ENCODE measurements at regions not wholly inside any gene's neighbourhood (a gene's known extent, or its start where the extent isn't known, plus 50 kb on each side); places are given as distances from the start of the nearest gene placed in this dataset.

DNA sequence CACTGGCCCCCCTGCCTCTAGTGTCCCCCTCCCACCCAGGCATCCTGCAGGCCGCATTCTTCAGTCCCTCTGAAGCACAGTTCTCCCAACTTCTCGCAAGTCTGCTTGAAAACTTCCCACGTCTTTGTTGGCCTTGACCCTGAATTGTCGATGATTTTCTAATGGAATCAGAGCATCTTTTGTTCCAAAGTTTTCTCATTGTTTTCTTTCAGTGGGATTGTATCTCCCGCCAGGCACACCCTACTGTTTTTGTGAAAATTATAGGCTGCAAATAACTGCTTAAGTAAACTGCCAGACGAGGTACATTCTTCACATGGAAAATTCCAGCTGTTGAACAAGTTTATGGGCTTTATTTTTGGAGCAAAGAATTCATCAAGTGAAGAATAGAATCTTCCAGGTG lies 122.6 kb upstream of the SLC25A48 start:
- Histone ChIP-seq H3K4me3 (ENCODE audit: low read length) (no peak overlapping the region), H3K36me3 (ENCODE audit: insufficient read depth, low read length) (no peaks in the 10 kb centered on the region), H3K4me1 (ENCODE audit: insufficient read depth, low read length) (no peaks in the 10 kb centered on the region), H3K9me3 (ENCODE audit: control insufficient read depth in 1 of 2, insufficient read depth in 1 of 2, low read length in 2 of 2) (peaks cover 0 to 9% of the 10 kb centered on the region in 2 experiments), H3K27me3 (ENCODE audit: control insufficient read depth in 1 of 2, insufficient read depth in 2 of 2, low read length in 2 of 2) (peaks cover 0 to 3% of the 10 kb centered on the region in 2 experiments), H3K27ac (ENCODE audit: low read depth in 1 of 2, low read length in 2 of 2) (no peak overlapping the region)
- intact Hi-C loops (cut with DNase I, micrococcal nuclease), result no loop called here
- Mint-ChIP-seq H3K4me3 (no peak overlapping the region), H3K4me1 (ENCODE audit: low read depth) (no peaks in the 10 kb centered on the region), H3K9me3 (no peaks in the 10 kb centered on the region), H3K36me3 (ENCODE audit: low read depth) (no peaks in the 10 kb centered on the region), H3K27ac (no peak overlapping the region), H3K27me3 (peaks cover 27% of the 10 kb centered on the region)
- CTCF ChIA-PET, result no interaction called here
- DNase-seq (no peak), ATAC-seq (ENCODE audit: poor library complexity) (no peak)
- TF ChIP-seq, protein P1, sequence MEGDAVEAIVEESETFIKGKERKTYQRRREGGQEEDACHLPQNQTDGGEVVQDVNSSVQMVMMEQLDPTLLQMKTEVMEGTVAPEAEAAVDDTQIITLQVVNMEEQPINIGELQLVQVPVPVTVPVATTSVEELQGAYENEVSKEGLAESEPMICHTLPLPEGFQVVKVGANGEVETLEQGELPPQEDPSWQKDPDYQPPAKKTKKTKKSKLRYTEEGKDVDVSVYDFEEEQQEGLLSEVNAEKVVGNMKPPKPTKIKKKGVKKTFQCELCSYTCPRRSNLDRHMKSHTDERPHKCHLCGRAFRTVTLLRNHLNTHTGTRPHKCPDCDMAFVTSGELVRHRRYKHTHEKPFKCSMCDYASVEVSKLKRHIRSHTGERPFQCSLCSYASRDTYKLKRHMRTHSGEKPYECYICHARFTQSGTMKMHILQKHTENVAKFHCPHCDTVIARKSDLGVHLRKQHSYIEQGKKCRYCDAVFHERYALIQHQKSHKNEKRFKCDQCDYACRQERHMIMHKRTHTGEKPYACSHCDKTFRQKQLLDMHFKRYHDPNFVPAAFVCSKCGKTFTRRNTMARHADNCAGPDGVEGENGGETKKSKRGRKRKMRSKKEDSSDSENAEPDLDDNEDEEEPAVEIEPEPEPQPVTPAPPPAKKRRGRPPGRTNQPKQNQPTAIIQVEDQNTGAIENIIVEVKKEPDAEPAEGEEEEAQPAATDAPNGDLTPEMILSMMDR (IDR thresholded peaks at IDR 0.05), result no peak
- POLR2A ChIA-PET, result no interaction called here

DNA sequence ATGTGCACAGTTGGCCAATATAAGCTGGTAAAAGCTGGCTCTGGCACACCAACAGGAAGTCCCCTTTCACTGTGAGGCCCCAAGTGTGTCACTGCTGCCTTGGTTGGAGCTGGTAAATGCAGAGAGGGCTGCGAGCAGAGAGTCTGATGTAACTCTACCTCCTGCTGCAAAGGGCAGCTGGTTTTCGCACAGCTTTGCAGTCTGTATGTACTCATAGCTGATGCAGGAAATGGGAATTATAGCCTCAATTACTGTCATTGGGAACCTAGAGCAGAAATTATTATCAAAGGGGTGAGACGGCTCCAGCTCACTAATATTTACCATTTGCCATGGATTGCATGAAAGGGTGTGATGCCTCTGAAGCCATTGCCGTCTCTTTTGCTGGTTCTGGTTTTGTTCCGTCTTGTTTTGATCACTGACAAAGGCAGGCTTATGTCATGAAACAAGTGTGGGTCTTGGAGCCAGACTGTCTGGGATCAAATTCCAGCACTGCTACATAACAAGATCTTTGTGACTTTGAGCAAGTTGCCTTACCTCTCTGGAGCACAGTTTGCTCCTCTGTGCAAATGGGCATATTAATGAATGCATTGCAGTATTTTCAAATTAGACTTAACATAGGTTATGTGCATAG lies 124.3 kb upstream of the SLC25A48 start:
- H3K4me3 ChIP-seq (ENCODE audit: low read length), result no peak overlapping the region
- CTCF ChIA-PET, result no interaction called here
- no peaks in the 10 kb centered on the region for H3K4me1 ChIP-seq (ENCODE audit: insufficient read depth, low read length)
- Mint-ChIP-seq H3K9me3 (no peaks in the 10 kb centered on the region), H3K4me1 (ENCODE audit: low read depth) (no peaks in the 10 kb centered on the region), H3K27me3 (peaks cover 27% of the 10 kb centered on the region), H3K4me3 (no peak overlapping the region), H3K36me3 (ENCODE audit: low read depth) (no peaks in the 10 kb centered on the region), H3K27ac (no peak overlapping the region)
- peaks cover 0 to 15% of the 10 kb centered on the region in 2 experiments for H3K9me3 ChIP-seq (ENCODE audit: control insufficient read depth in 1 of 2, insufficient read depth in 1 of 2, low read length in 2 of 2)
- no peaks in the 10 kb centered on the region for H3K36me3 ChIP-seq (ENCODE audit: insufficient read depth, low read length)
- TF ChIP-seq, protein P1 (IDR thresholded peaks at IDR 0.05), result no peak
- DNase-seq, result no peak
- peaks cover 0 to 3% of the 10 kb centered on the region in 2 experiments for H3K27me3 ChIP-seq (ENCODE audit: control insufficient read depth in 1 of 2, insufficient read depth in 2 of 2, low read length in 2 of 2)
- intact Hi-C loops (cut with DNase I, micrococcal nuclease), result no loop called here
- no peak for ATAC-seq (ENCODE audit: poor library complexity)
- no peak overlapping the region for H3K27ac ChIP-seq (ENCODE audit: low read depth in 1 of 2, low read length in 2 of 2)
- POLR2A ChIA-PET, result no interaction called here

DNA sequence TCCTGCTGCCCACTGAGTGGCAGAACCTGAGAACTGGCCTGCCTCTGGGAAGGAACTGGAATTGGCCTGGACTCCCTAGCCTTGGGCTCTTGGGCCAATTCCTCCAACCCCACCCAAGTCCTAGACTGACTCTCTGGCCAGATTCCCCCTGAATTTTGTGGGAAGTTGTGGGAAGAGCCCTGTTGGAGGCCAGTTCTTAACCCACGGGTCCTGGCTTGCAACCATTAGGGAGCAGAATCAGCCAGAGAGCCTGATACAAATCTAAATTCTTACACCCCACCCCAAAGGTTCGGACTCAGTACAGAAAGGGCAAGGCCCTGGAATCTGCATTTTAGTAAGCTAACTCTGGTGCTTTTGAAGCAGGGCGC lies 125.3 kb upstream of the SLC25A48 start:
- Histone ChIP-seq H3K4me3 (ENCODE audit: low read length) (no peak overlapping the region), H3K27ac (ENCODE audit: low read depth in 1 of 2, low read length in 2 of 2) (no peak overlapping the region), H3K36me3 (ENCODE audit: insufficient read depth, low read length) (no peaks in the 10 kb centered on the region), H3K4me1 (ENCODE audit: insufficient read depth, low read length) (no peaks in the 10 kb centered on the region), H3K27me3 (ENCODE audit: control insufficient read depth in 1 of 2, insufficient read depth in 2 of 2, low read length in 2 of 2) (peaks cover 0 to 3% of the 10 kb centered on the region in 2 experiments), H3K9me3 (ENCODE audit: control insufficient read depth in 1 of 2, insufficient read depth in 1 of 2, low read length in 2 of 2) (peaks cover 0 to 13% of the 10 kb centered on the region in 2 experiments)
- TF ChIP-seq, protein P1 (IDR thresholded peaks at IDR 0.05), result no peak
- Mint-ChIP-seq H3K36me3 (ENCODE audit: low read depth) (no peaks in the 10 kb centered on the region), H3K4me3 (no peak overlapping the region), H3K27me3 (peaks cover 27% of the 10 kb centered on the region), H3K27ac (no peak overlapping the region), H3K4me1 (ENCODE audit: low read depth) (no peaks in the 10 kb centered on the region), H3K9me3 (no peaks in the 10 kb centered on the region)
- intact Hi-C loops (cut with DNase I, micrococcal nuclease), result no loop called here
- POLR2A ChIA-PET, result no interaction called here
- ATAC-seq (ENCODE audit: poor library complexity) (no peak), DNase-seq (no peak)
- CTCF ChIA-PET, result no interaction called here

All from CD4-positive, alpha-beta T cell (primary cell).